ENCODE measurements at regions not wholly inside any gene's neighbourhood (a gene's known extent, or its start where the extent isn't known, plus 50 kb on each side); places are given as distances from the start of the nearest gene placed in this dataset.

- Histone ChIP-seq H3K27me3 (ENCODE audit: insufficient read depth, poor library complexity, severe bottlenecking) (no peaks in the 10 kb centered on the region), H3K4me3 (replicated peaks; ENCODE audit: insufficient read depth, low read length) (no peak overlapping the region), H3K27ac (replicated peaks) (no peak overlapping the region)
- DNase-seq (ENCODE audit: low read depth in 1 of 2, low spot score in 1 of 2): no peak
- no peak for TF ChIP-seq CTCF (IDR thresholded peaks at IDR 0.05; ENCODE audit: insufficient read depth, low read length)
- no peak for TF ChIP-seq SPI1 (IDR thresholded peaks at IDR 0.05; ENCODE audit: borderline replicate concordance, low read depth)
Measured at GRCh38 chr18:1680108-1680507, 775.4 kb downstream of the ADCYAP1 start.

DNA sequence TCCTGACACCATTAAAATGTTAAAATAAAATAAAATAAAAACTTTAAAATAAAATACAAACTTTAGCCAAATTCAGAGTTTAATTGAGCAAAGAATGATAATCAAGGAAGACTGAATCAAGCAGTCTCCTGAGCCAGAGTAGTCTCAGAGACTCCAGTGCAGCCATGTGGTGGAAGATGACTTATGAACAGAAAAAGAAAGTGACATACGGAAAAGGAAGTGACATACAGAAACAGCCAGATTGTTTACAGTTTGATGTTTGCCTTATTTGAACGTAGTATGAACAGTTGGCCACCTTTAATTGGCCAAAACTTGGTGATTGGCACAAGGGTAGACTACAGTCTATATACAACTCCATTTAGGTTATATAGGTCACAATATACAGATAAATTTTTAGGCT, 787.2 kb downstream of the ADCYAP1 start:
- TF ChIP-seq GABPA (IDR thresholded peaks at IDR 0.05; ENCODE audit: low read depth) (no peak), REST (IDR thresholded peaks at IDR 0.05; ENCODE audit: insufficient replicate concordance, low read depth) (no peak), SPI1 (IDR thresholded peaks at IDR 0.05; ENCODE audit: borderline replicate concordance, low read depth) (no peak), CTCF (IDR thresholded peaks at IDR 0.05; ENCODE audit: insufficient read depth, low read length) (no peak), POLR2AphosphoS5 (IDR thresholded peaks at IDR 0.05; ENCODE audit: low read depth) (no peak)
- H3K4me3 ChIP-seq (replicated peaks; ENCODE audit: insufficient read depth, low read length): no peak overlapping the region
- no peak for DNase-seq (ENCODE audit: low read depth in 1 of 2, low spot score in 1 of 2)
- H3K27me3 ChIP-seq (ENCODE audit: insufficient read depth, poor library complexity, severe bottlenecking): no peaks in the 10 kb centered on the region
- H3K27ac ChIP-seq (replicated peaks): no peak overlapping the region

DNA sequence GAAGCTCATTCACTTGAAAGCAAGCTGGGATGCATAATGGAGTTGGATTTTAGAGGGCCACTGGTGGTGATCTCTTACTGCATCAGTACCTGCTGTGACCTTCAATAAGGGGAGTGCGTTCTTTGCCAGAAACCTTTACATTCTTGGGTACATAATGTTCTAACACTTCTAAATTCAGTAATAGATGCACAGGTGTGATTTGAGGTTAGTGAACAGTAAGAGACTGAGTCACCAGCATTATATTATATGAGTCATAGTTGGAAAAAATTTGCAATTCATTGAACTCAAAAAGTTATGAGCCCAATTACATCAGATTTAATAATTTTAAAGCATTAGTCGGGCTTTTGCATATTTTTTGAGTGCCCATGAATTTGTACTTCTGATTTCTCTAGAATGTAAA, 803.3 kb downstream of the ADCYAP1 start:
- Histone ChIP-seq H3K4me3 (replicated peaks; ENCODE audit: insufficient read depth, low read length) (no peak overlapping the region), H3K27ac (replicated peaks) (no peak overlapping the region), H3K27me3 (ENCODE audit: insufficient read depth, poor library complexity, severe bottlenecking) (no peaks in the 10 kb centered on the region)
- TF ChIP-seq POLR2AphosphoS5 (IDR thresholded peaks at IDR 0.05; ENCODE audit: low read depth): no peak
- TF ChIP-seq CTCF (IDR thresholded peaks at IDR 0.05; ENCODE audit: insufficient read depth, low read length): no peak
- no peak for TF ChIP-seq REST (IDR thresholded peaks at IDR 0.05; ENCODE audit: insufficient replicate concordance, low read depth)
- TF ChIP-seq SPI1 (IDR thresholded peaks at IDR 0.05; ENCODE audit: borderline replicate concordance, low read depth): no peak
- TF ChIP-seq GABPA (IDR thresholded peaks at IDR 0.05; ENCODE audit: low read depth): no peak
- DNase-seq (ENCODE audit: low read depth in 1 of 2, low spot score in 1 of 2): no peak

- no peak for DNase-seq (ENCODE audit: low read depth in 1 of 2, low spot score in 1 of 2)
- TF ChIP-seq CTCF (IDR thresholded peaks at IDR 0.05; ENCODE audit: insufficient read depth, low read length): no peak
- no peak for TF ChIP-seq REST (IDR thresholded peaks at IDR 0.05; ENCODE audit: insufficient replicate concordance, low read depth)
- TF ChIP-seq POLR2AphosphoS5 (IDR thresholded peaks at IDR 0.05; ENCODE audit: low read depth): no peak
- no peak for TF ChIP-seq SPI1 (IDR thresholded peaks at IDR 0.05; ENCODE audit: borderline replicate concordance, low read depth)
- no peak for TF ChIP-seq GABPA (IDR thresholded peaks at IDR 0.05; ENCODE audit: low read depth)
- H3K27ac ChIP-seq (replicated peaks): no peak overlapping the region
- H3K27me3 ChIP-seq (ENCODE audit: insufficient read depth, poor library complexity, severe bottlenecking): no peaks in the 10 kb centered on the region
- H3K4me3 ChIP-seq (replicated peaks; ENCODE audit: insufficient read depth, low read length): no peak overlapping the region
Measured at GRCh38 chr18:1710114-1710513, 805.4 kb downstream of the ADCYAP1 start.

All from HL-60 (cell line).